SK-N-SH treated with all-trans-retinoic acid at 6 μM for 48 hours (cell line): ENCODE measurements at regions not wholly inside any gene's neighbourhood (a gene's known extent, or its start where the extent isn't known, plus 50 kb on each side); places are given as distances from the start of the nearest gene placed in this dataset.
"Not testable (repeated sequence)": the region's sequence is repeated elsewhere in the genome, so short reads cannot be mapped to it uniquely, and the experiment has no call there.

Experiments
- ATAC-seq: fragments of 200-7000 bp; cut with Tn5 transposase; 3 replicates; pipeline ENCODE4 v1.9.1; 2020; ENCODE audit warnings: mild to moderate bottlenecking, moderate library complexity
- ARNTL ChIP-seq: fragments of 450-650 bp; formaldehyde crosslinking; IDR thresholded peaks from 2 replicates; pipeline ENCODE4 v1.5.0; 2020; ENCODE audit warnings: low read depth, mild to moderate bottlenecking, moderate library complexity, borderline replicate concordance
- BACH2 ChIP-seq: fragments of 250-450 bp; sonication (Bioruptor Pico); IDR thresholded peaks from 2 replicates; pipeline ENCODE4 v1.9.0; 2021; ENCODE audit warnings: mild to moderate bottlenecking, borderline replicate concordance
- CREB5 ChIP-seq: fragments of 250-450 bp; sonication (Bioruptor Pico); IDR thresholded peaks from 2 replicates; pipeline ENCODE4 v1.5.1; 2020; ENCODE audit warnings: low read depth, mild to moderate bottlenecking, moderate library complexity
- CSDC2 ChIP-seq: fragments of 250-450 bp; sonication (Bioruptor Pico); IDR thresholded peaks from 2 replicates; pipeline ENCODE4 v1.5.0; 2020; ENCODE audit warnings: mild to moderate bottlenecking, moderate library complexity
- ESRRG ChIP-seq: fragments of 250-450 bp; sonication (Bioruptor Pico); IDR thresholded peaks from 2 replicates; pipeline ENCODE4 v1.6.1; 2021; ENCODE audit warnings: mild to moderate bottlenecking
- GLIS3 ChIP-seq: fragments of 250-450 bp; sonication (Bioruptor Pico); IDR thresholded peaks from 2 replicates; pipeline ENCODE4 v1.5.0; 2020; ENCODE audit warnings: mild to moderate bottlenecking, moderate library complexity
- ISL1 ChIP-seq: fragments of 250-450 bp; sonication (Bioruptor Pico); IDR thresholded peaks from 2 replicates; pipeline ENCODE4 v2.1.2; 2022; ENCODE audit warnings: mild to moderate bottlenecking, moderate library complexity
- POU6F1 ChIP-seq: fragments of 250-450 bp; sonication (Bioruptor Pico); IDR thresholded peaks from 2 replicates; pipeline ENCODE4 v1.8.0; 2021; ENCODE audit warnings: low read depth, mild to moderate bottlenecking, moderate library complexity, borderline replicate concordance
- PPARA ChIP-seq: fragments of 250-450 bp; sonication (Bioruptor Pico); IDR thresholded peaks from 2 replicates; pipeline ENCODE4 v1.5.0; 2020; ENCODE audit warnings: mild to moderate bottlenecking, borderline replicate concordance
- RARB ChIP-seq: fragments of 250-450 bp; sonication (Bioruptor Pico); IDR thresholded peaks from 2 replicates; pipeline ENCODE4 v1.8.0; 2021; ENCODE audit warnings: mild to moderate bottlenecking, moderate library complexity
- TCF4 ChIP-seq: fragments of 250-450 bp; sonication (Bioruptor Pico); IDR thresholded peaks from 2 replicates; pipeline ENCODE4 v1.8.0; 2021; ENCODE audit warnings: mild to moderate bottlenecking, moderate library complexity, borderline replicate concordance
- TOX ChIP-seq: fragments of 250-450 bp; sonication (Bioruptor Pico); IDR thresholded peaks from 2 replicates; pipeline ENCODE4 v1.8.0; 2021; ENCODE audit warnings: mild to moderate bottlenecking, moderate library complexity, borderline replicate concordance
- TSHZ2 ChIP-seq: fragments of 250-450 bp; sonication (Bioruptor Pico); IDR thresholded peaks from 2 replicates; pipeline ENCODE4 v1.5.0; 2020; ENCODE audit warnings: mild to moderate bottlenecking, moderate library complexity
- ZC3H10 ChIP-seq: fragments of 250-450 bp; sonication (Bioruptor Pico); IDR thresholded peaks from 2 replicates; pipeline ENCODE4 v1.5.1; 2021; ENCODE audit warnings: mild to moderate bottlenecking, moderate library complexity
- ZFP3 ChIP-seq: fragments of 250-450 bp; sonication (Bioruptor Pico); IDR thresholded peaks from 2 replicates; pipeline ENCODE4 v1.5.0; 2020; ENCODE audit warnings: mild to moderate bottlenecking, moderate library complexity
- ZFP30 ChIP-seq: fragments of 450-650 bp; formaldehyde crosslinking; IDR thresholded peaks from 2 replicates; pipeline ENCODE4 v1.5.0; 2022; ENCODE audit warnings: mild to moderate bottlenecking, moderate library complexity
- ZNF565 ChIP-seq: fragments of 450-650 bp; formaldehyde crosslinking; conservative IDR thresholded peaks from 2 replicates; pipeline ENCODE4 v1.5.0; 2020; ENCODE audit warnings: low read depth, mild to moderate bottlenecking, moderate library complexity
- ZNF70 ChIP-seq: fragments of 450-650 bp; formaldehyde crosslinking; IDR thresholded peaks from 2 replicates; pipeline ENCODE4 v1.5.0; 2020; ENCODE audit warnings: mild to moderate bottlenecking, moderate library complexity
- ZNF8 ChIP-seq: fragments of 450-650 bp; formaldehyde crosslinking; IDR thresholded peaks from 2 replicates; pipeline ENCODE4 v1.5.0; 2020; ENCODE audit warnings: mild to moderate bottlenecking, moderate library complexity
- TF ChIP-seq, protein P1 (sequence below): fragments of 250-450 bp; sonication (Bioruptor Pico); IDR thresholded peaks from 2 replicates; pipeline ENCODE4 v1.8.0; 2020; ENCODE audit warnings: mild to moderate bottlenecking, moderate library complexity, borderline replicate concordance

GRCh38 chr1:200487650-200488049 is 77.8 kb upstream of the ZNF281 start:
- no peak for ATAC-seq
- TF ChIP-seq RARB (CRISPR knock-in tag): no peak
- no peak for TF ChIP-seq BACH2
- TF ChIP-seq TOX: no peak
- no peak for TF ChIP-seq ISL1
- no peak for TF ChIP-seq CSDC2 (CRISPR knock-in tag)
- no peak for TF ChIP-seq ESRRG (CRISPR knock-in tag)
- no peak for TF ChIP-seq ZNF8 (CRISPR knock-in tag)
- TF ChIP-seq CREB5 (CRISPR knock-in tag): no peak
- TF ChIP-seq TSHZ2: no peak
- TF ChIP-seq ZNF565: no peak
- TF ChIP-seq, protein P1, sequence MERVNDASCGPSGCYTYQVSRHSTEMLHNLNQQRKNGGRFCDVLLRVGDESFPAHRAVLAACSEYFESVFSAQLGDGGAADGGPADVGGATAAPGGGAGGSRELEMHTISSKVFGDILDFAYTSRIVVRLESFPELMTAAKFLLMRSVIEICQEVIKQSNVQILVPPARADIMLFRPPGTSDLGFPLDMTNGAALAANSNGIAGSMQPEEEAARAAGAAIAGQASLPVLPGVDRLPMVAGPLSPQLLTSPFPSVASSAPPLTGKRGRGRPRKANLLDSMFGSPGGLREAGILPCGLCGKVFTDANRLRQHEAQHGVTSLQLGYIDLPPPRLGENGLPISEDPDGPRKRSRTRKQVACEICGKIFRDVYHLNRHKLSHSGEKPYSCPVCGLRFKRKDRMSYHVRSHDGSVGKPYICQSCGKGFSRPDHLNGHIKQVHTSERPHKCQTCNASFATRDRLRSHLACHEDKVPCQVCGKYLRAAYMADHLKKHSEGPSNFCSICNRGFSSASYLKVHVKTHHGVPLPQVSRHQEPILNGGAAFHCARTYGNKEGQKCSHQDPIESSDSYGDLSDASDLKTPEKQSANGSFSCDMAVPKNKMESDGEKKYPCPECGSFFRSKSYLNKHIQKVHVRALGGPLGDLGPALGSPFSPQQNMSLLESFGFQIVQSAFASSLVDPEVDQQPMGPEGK: no peak
- no peak for TF ChIP-seq ZFP3
- TF ChIP-seq ZC3H10 (CRISPR knock-in tag): no peak
- TF ChIP-seq ARNTL (CRISPR knock-in tag): no peak
- TF ChIP-seq PPARA (CRISPR knock-in tag): no peak
- TF ChIP-seq ZFP30 (CRISPR knock-in tag): no peak
- no peak for TF ChIP-seq POU6F1 (CRISPR knock-in tag)
- no peak for TF ChIP-seq ZNF70 (CRISPR knock-in tag)
- TF ChIP-seq GLIS3: no peak

GRCh38 chr1:200486634-200487033 is 76.8 kb upstream of the ZNF281 start:
- no peak for ATAC-seq
- no peak for TF ChIP-seq ISL1
- TF ChIP-seq TOX: no peak
- TF ChIP-seq TCF4: no peak
- TF ChIP-seq TSHZ2: no peak
- no peak for TF ChIP-seq ZNF70 (CRISPR knock-in tag)
- no peak for TF ChIP-seq GLIS3
- TF ChIP-seq POU6F1 (CRISPR knock-in tag): no peak
- TF ChIP-seq RARB (CRISPR knock-in tag): no peak
- no peak for TF ChIP-seq ZNF8 (CRISPR knock-in tag)
- TF ChIP-seq ZFP30 (CRISPR knock-in tag): no peak
- TF ChIP-seq ZC3H10 (CRISPR knock-in tag): no peak
- TF ChIP-seq BACH2: no peak
- TF ChIP-seq, protein P1: no peak
- TF ChIP-seq PPARA (CRISPR knock-in tag): no peak
- TF ChIP-seq ZFP3: no peak
- TF ChIP-seq CREB5 (CRISPR knock-in tag): no peak
- TF ChIP-seq, all 23 proteins: peak for 0

DNA sequence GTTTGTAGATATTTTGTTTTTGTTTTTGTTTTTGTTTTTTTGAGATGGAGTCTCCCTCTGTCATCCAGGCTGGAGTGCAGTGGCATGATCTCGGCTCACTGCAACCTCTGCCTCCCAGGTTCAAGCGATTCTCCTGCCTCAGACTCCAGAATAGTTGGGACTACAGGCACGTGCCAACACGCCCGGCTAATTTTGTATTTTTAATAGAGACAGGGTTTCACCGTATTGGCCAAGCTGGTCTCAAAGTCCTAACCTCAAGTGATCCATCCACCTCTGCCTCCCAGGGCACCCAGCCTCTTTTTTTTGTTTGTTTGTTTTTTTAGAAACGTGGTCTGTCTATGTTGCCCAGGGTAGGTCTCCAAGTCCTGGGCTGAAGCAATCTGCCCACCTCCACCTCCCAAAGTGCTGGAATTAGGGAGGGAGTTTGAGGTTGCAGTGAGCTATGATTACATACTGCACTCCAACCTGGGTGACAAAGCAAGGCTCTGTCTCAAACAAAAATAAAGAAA is 74.7 kb upstream of the ZNF281 start:
- not testable (repeated sequence) for ATAC-seq
